Fibroblast of mammary gland (primary cell): ENCODE measurements at regions not wholly inside any gene's neighbourhood (a gene's known extent, or its start where the extent isn't known, plus 50 kb on each side); places are given as distances from the start of the nearest gene placed in this dataset.
A peak's percentile ranks its signal among the peaks of the same experiment; 100 is the strongest.
"Not testable (repeated sequence)": the region's sequence is repeated elsewhere in the genome, so short reads cannot be mapped to it uniquely, and the experiment has no call there.

Experiments
- DNase-seq: peaks from one replicate; pipeline ENCODE4 v3.0.0-alpha.2; 2010; ENCODE audit warnings: low read depth
- H3K4me3 ChIP-seq: 2 replicates; pipeline ENCODE4 v1.5.1; 2011; ENCODE audit warnings: low read depth, mild to moderate bottlenecking, low read length, moderate library complexity; ENCODE audit not compliant: control insufficient read depth
- CTCF ChIP-seq: conservative IDR thresholded peaks from 2 replicates; pipeline ENCODE4 v1.5.1; 2011; ENCODE audit warnings: low read depth, low read length, inconsistent platforms; ENCODE audit not compliant: control insufficient read depth, insufficient read depth

- no peak overlapping the region for H3K4me3 ChIP-seq
- no peak for TF ChIP-seq CTCF
- DNase-seq: no peak
These were observed 58.0 kb upstream of the AHI1 start for GRCh38 chr6:135555550-135555949.

DNA sequence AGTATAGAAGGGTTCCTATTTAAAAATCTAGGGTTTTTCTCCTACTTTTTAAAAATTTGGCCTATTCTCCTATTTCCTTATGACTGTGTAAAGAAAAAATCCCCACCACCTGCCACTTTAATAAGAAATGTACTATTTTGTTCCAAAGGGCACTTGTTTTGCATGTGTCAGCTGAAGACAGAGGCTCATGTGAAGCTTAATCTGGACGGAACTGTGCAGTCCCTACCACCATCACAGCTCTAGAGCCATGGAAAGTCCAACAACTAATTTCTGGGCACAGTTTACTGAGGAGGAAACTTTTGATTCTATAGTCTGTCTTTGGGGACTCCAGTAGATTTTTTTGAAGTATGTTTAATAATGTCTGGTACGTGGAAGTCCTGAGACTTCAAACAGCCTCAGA lies 60.0 kb upstream of the AHI1 start:
- H3K4me3 ChIP-seq: no peak overlapping the region
- TF ChIP-seq CTCF: no peak
- DNase-seq: no peak

- DNase-seq: not testable (repeated sequence)
These were observed 68.1 kb upstream of the AHI1 start for GRCh38 chr6:135565605-135566004.

DNA sequence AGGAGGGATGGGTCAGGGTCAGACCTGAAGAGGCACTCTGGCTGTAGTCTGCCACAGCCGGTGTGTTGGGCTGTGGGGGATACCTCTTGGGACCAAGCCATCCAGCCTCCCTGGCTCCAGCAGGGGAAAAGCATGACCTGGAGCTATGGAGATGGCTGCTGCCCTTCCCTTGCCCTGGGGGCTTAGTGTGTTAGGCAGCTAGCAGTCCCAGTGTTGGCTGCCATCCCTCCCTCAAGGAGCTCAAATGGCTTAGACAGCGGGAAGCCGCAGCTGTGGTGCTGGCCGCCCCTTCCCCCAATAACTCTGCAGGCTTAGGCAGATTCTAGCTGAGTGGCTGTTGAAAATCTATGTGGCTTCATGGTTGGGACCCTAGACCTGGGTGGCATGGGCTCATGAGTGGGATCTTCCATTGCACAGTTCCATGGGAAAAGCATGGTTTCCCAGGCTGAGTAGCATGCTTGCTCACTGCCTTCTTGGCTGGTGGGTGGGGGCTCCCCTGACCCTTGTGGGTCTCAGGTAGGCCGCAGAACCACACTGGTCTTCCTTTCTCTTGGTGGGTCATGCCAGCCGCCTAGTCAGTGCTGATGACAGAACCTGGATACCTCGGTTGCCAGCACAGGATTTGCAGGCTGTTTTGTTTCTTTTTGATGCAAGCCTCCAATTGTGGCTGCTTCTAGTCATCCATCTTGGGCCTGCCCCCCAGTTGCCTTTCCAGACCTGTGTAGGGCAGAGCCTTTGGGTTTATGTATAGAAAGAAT lies 69.0 kb upstream of the AHI1 start:
- TF ChIP-seq CTCF: no peak
- no peak for DNase-seq
- no peak overlapping the region for H3K4me3 ChIP-seq

More at GRCh38 chr6:135565605-135566004, 68.1 kb upstream of the AHI1 start:
- not testable (repeated sequence) for H3K4me3 ChIP-seq

GRCh38 chr6:135567375-135568083 lies 70.0 kb upstream of the AHI1 start:
- no peak for TF ChIP-seq CTCF
- no peak overlapping the region for H3K4me3 ChIP-seq
- no peak for DNase-seq

- no peak overlapping the region for H3K4me3 ChIP-seq
- peak; percentile 88 for DNase-seq
- no peak for TF ChIP-seq CTCF
These were observed 70.8 kb upstream of the AHI1 start for GRCh38 chr6:135568379-135568778.

DNA sequence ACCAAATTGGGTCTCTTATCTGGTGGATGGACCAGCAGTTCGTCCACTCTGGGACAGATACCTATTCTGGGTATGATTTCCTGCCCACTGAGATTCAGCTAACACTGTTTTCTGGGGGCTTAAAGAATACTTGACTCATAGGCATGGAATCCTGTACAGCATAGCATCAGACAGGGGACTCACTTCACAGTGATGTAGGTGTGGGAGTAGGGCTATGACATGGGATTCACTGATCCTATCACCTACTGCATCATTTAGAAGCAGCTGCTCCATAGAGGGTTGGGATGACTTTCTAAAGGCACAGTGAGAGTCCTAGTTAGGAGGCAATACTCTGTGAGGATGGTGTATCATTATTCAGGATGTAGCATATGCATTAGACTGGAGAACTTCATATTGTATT lies 74.5 kb upstream of the AHI1 start:
- no peak overlapping the region for H3K4me3 ChIP-seq
- TF ChIP-seq CTCF: no peak
- no peak for DNase-seq
